HG03342 (cell line): ENCODE measurements at regions not wholly inside any gene's neighbourhood (a gene's known extent, or its start where the extent isn't known, plus 50 kb on each side); places are given as distances from the start of the nearest gene placed in this dataset.

Experiments used
- ATAC-seq: cut with Tn5 transposase; IDR thresholded peaks from one replicate; pipeline ENCODE4 v1.9.1; 2021; ENCODE audit warnings: mild to moderate bottlenecking, moderate library complexity; ENCODE audit not compliant: unreplicated experiment

DNA sequence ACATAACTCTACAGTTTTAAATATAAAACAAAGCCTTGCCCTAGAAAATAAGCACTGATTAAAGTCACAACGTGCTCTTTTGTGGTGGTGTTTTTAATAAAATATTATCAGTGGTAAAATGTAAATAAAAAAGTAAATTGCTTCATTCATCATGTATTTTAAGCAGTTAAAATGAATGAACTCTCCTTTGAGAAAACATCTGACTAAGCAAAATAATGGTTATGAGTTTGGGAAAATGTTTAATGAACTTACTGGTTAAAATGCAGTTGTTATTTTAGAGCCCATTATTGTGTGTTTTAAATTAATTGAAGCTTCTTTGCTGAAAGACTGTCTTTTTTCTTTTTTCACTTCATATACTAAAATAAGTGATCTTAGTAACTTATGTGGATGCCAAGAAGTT is 1007.5 kb upstream of the ARRDC3 start:
- no peak for ATAC-seq

- ATAC-seq, result no peak
Observed at GRCh38 chr5:92380069-92380770, 997.1 kb upstream of the ARRDC3 start.

DNA sequence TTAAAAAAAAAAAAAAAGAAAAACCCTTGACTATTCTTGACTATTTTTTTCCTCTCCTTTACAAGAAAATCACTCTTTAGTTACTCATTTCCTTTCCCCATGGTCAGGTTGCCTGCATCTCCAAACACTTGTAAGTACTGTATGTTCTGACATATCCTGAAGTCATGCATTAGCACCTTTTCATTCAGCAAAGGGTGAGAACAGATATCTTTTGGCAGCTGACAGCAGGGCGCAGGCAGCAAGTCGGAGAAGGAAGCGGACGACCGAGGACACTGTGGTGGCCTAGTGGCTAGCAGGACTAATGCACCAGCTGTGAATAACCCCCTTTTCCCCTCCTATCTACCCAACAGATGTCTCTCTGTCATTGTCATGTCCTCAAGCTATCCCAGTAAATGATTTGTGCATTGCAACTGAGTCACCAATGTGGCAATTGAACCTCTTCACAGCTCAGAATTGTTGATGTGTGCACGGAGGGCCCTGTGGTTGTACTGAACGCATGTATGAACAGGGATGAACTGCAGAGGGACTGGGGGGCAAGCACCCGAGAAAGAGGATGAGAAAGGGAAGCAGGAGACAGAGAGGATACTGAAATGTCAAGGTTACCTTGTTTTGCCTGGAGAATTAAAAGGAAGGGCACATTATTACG is 996.0 kb upstream of the ARRDC3 start:
- ATAC-seq, result no peak

- ATAC-seq, result no peak
Observed at GRCh38 chr5:92374859-92375258, 991.7 kb upstream of the ARRDC3 start.

GRCh38 chr5:92372766-92373165 is 989.6 kb upstream of the ARRDC3 start:
- ATAC-seq, result no peak

DNA sequence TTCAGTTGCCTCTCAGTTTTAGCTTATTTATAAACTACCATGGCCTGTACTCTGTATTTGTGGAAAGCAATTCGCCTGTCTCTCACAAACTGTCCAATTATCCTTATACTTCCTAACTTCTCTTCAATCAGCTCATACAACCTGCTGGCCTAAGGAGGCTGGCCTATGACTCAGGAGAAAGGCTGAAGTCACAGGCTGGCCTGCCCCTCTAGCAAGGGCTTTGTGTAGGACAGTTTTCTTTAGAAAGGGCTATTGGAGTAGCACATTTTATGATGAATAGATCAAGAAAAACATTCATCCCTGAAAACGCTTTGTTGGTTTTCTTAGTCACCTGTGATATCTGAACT is 988.7 kb upstream of the ARRDC3 start:
- ATAC-seq, result no peak

DNA sequence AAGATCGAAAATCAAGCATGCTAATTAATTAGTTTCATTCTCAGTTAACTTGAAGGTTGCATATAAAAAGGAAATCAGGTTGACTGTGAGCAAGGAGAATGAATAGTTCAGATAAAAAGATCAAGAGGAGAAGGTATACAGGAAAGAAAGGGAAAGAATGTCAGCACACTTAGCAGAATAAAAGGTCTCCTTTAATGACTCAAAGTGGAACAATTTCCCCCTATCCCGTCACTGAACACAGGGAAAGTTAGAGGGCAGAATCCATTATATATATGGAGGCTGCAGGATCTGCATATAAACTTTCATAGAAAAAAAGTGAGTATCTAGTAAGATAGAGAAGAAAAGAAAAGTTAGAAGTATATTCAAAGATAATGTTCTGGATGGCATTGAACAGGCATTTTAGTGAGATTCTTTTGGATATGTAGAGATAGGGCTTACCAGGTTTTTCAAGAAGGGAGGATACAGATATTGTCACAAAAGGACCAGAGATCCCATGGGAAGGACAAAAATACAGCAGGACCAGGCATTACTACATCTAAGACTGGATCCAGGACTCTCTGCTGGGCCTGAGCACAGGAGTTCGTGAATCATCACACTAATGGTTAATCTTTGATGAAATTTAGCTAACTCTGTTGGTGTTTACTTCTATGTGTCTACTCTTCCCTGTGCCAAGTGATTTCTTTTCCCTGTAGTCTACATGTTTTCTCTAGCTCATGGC is 988.2 kb upstream of the ARRDC3 start:
- ATAC-seq, result no peak

DNA sequence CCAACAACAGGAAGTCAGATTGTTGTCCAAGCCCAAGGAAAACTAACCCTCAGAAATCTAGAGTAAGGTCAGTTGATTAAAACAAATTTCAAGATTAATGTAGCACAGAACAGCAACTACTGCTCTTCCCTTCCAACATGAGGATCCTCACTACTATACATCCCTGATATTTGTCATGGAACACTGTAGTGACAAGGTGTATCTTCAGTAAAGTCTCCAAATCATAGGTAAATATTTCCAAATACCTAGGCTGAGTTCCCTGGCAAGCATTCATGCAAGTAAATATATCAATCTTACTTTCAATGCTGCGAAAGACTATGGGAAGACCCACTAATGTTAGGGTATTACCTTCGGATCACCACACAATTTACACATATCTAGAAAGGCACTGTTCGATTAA is 986.9 kb upstream of the ARRDC3 start:
- ATAC-seq, result no peak

- ATAC-seq, result no peak
Observed at GRCh38 chr5:92369587-92369986, 986.5 kb upstream of the ARRDC3 start.

DNA sequence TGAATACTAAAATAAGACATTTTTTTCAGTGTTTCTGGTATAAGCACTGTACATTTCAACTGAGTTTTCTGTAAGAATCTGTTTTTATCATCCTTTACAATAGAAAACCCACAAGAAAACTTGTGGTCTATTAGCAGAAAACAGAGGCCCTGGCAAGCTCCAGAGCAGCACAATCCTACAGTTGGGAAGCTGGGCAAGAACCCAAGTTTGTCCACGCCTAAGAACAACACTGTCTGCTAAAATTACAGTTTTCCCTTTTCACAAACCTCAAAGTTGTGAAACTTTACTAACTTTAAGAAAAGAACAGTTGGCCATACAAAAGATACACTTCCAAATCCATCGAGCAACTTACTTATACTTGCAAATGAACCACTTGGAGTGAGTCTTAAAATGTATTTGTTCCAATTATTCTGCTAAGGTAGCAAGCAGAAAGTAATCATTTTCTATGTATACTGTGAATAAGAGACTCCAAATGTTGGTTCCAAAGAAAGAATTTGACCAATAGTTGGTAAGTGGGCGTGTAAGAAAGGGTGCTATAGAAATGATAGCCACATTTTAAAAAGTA is 982.0 kb upstream of the ARRDC3 start:
- ATAC-seq, result no peak

DNA sequence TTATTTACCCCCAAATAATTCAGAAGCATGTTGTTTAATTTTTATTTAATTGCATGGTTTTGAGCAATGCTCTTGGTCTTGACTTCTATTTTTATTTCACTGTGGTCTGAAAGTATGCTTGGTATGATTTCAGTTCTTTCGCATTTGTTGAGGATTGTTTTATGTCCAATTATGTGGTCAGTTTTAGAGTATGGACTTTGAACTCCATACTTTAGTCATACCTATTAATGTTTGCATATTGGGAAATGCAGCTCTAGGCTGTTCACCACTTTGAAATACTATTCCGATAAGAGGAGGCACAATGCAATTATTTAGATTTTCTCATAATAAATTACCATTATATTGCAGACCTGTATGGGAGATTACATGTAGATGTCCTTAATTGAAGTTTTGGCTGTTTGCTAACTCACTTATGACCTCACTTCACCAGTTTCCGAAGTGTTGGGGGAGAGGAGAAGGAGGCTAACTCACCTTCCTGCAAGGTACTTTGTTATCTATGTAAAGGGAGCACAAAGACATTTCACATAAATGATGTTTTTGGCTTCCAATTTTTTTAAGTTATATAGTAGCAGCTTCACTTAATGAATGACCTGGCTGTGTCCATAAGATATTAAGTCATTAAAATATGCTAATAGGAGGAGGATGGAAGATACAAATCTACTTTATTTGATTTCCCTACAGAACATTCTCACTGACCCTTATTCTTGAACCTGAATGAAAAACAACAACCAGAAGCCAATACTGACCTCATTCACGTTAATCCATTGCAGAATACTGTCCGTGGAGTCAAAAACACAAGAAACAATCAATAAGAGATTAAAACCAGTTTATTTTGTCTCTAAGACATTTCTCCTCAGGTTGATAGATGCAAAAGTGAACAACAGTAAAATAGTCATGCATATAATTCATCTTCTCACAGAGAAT is 970.3 kb upstream of the ARRDC3 start:
- no peak for ATAC-seq

- no peak for ATAC-seq
Observed at GRCh38 chr5:92337772-92338234, 954.7 kb upstream of the ARRDC3 start.

DNA sequence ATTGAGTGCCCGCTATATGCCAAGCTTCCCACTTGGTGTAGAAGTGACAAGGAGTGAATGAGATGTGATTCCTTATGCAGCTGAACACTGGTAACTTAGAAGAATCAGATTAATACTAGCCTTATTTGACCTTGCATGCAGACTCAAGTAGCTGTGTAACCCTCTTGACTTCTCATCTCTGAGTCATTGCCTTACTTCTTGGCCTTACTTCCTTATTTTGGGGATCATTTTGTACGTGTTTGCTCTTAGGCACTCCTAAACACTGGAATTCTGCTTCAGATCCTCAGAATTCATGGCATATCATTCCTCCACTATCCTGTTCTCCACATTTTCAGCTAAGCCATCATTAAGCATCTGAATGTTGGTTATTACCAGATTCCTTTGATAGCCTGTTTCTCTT is 948.9 kb upstream of the ARRDC3 start:
- no peak for ATAC-seq

- no peak for ATAC-seq
Observed at GRCh38 chr5:92330365-92330764, 947.2 kb upstream of the ARRDC3 start.

DNA sequence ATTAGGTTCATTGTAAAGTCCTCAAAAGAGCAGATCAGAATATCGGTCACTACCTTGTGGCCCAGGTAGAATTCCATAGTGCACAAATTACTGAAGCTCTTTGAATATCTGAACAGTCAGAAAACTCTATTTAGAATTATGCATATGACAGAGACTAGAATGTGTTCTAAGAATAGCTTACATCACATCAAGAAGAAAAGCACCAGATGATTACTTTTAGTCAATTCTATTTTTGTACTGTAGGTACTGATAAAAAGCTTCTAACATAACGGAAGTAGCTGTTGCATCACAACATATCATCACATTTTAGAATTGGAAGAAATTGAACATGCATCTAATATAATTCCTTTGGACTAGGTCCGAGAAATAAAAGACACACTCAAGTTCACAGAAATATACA is 946.6 kb upstream of the ARRDC3 start:
- ATAC-seq, result no peak

- ATAC-seq, result no peak
Observed at GRCh38 chr5:92328584-92329259, 945.6 kb upstream of the ARRDC3 start.

- ATAC-seq, result no peak
Observed at GRCh38 chr5:92320446-92320845, 937.3 kb upstream of the ARRDC3 start.

DNA sequence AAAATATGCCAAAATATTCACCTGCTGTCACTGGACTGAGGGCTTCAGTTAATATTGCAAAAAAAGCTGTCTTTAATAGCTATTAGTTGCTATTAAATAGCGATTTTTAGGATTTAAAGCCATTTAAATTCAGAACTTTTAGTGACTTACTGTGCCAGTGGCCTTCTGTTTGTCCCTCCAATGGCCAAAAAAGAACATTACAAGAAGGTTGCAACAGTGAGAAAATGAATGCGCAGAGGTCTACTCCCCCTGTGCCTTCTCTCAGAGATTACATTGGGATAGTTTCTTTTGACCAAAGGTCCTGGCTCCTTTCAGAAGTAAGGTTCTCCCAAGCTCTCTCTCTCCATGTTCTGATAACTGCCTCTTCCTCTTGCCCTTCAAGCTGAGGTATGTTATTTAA is 930.3 kb upstream of the ARRDC3 start:
- no peak for ATAC-seq

DNA sequence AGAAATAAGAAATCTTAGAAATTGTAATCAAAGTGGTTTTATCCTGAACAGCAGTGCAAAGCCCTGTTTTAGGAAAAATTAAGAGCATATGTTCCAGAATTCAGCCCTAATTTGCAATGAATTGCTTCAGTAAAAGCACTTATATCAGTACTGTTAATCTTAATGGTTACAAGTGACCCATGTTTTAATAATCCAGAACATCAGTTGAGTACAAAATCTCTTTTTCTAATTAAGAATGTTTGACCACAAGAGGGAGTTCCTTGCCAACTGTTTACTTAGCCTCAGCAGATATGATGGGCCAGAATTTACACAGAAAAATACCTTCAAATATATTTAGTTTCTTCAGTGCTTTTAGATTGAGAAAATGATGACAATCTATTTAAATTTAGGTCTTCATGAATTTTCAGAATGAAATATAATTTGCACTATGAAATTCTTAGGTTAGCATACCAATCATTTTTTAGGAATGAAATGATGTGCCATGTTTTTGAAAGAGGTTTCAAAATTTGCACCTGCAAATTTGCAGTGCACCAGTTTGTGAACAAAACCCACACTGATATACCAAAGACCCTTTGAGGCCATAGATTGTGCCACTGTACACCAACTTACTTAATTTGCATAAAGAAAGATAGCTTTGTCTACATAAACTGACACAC is 926.3 kb upstream of the ARRDC3 start:
- ATAC-seq, result peak; percentile 69

DNA sequence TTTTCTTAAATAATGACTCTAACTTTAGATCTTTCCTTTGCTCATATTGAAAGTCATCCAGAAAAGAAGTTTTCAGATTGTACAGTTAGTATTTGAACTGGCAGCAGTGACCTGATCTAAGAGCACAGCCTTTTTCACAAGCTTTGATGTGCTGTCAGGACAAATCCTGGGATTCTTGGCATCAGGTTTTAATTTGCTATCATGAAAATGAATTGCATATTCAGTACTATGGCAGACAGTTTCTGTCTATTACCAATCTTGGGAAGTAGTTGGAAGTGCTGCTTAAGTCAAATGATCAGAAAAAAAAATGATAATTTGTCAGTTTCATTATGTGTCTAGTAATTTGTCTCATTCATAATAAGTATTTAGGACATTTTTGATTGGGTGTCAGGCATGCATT is 925.6 kb upstream of the ARRDC3 start:
- ATAC-seq, result no peak
